ENCODE measurements at regions not wholly inside any gene's neighbourhood (a gene's known extent, or its start where the extent isn't known, plus 50 kb on each side); places are given as distances from the start of the nearest gene placed in this dataset.

GRCh38 chrX:9127986-9128385 is 94.1 kb upstream of the FAM9B start:
- Histone ChIP-seq H3K27me3 (no peaks in the 10 kb centered on the region), H3K4me1 (no peaks in the 10 kb centered on the region), H3K27ac (no peak overlapping the region), H3K9me3 (no peaks in the 10 kb centered on the region), H3K4me3 (no peak overlapping the region), H3K36me3 (no peaks in the 10 kb centered on the region)
- TF ChIP-seq POLR2AphosphoS5 (IDR thresholded peaks at IDR 0.05) (no peak), POLR2A (IDR thresholded peaks at IDR 0.05) (no peak), EP300 (IDR thresholded peaks at IDR 0.05) (no peak), CTCF (IDR thresholded peaks at IDR 0.05) (no peak)
- 72% methylated on average over 6 of the region's 6 CpGs for WGBS
- no peak for DNase-seq (ENCODE audit: low spot score in 2 of 2)

- no peaks in the 10 kb centered on the region for H3K36me3 ChIP-seq
- no peak overlapping the region for H3K27ac ChIP-seq
- H3K9me3 ChIP-seq: no peaks in the 10 kb centered on the region
- DNase-seq (ENCODE audit: low spot score in 2 of 2): no peak
- TF ChIP-seq CTCF (IDR thresholded peaks at IDR 0.05) (no peak), POLR2A (IDR thresholded peaks at IDR 0.05) (no peak), EP300 (IDR thresholded peaks at IDR 0.05) (no peak), POLR2AphosphoS5 (IDR thresholded peaks at IDR 0.05) (no peak)
- H3K4me3 ChIP-seq: no peak overlapping the region
- H3K27me3 ChIP-seq: no peaks in the 10 kb centered on the region
- no peaks in the 10 kb centered on the region for H3K4me1 ChIP-seq
- WGBS: 84% methylated on average over 8 of the region's 8 CpGs
These were observed 96.1 kb upstream of the FAM9B start for GRCh38 chrX:9130031-9130430.

GRCh38 chrX:9131066-9131465 is 97.1 kb upstream of the FAM9B start:
- no peaks in the 10 kb centered on the region for H3K9me3 ChIP-seq
- TF ChIP-seq EP300 (IDR thresholded peaks at IDR 0.05) (no peak), CTCF (IDR thresholded peaks at IDR 0.05) (no peak), POLR2AphosphoS5 (IDR thresholded peaks at IDR 0.05) (no peak), POLR2A (IDR thresholded peaks at IDR 0.05) (no peak)
- H3K4me1 ChIP-seq: no peaks in the 10 kb centered on the region
- H3K27ac ChIP-seq: no peak overlapping the region
- no peak overlapping the region for H3K4me3 ChIP-seq
- no peaks in the 10 kb centered on the region for H3K36me3 ChIP-seq
- WGBS: 89% methylated on average over 4 of the region's 4 CpGs
- no peaks in the 10 kb centered on the region for H3K27me3 ChIP-seq
- no peak for DNase-seq (ENCODE audit: low spot score in 2 of 2)

DNA sequence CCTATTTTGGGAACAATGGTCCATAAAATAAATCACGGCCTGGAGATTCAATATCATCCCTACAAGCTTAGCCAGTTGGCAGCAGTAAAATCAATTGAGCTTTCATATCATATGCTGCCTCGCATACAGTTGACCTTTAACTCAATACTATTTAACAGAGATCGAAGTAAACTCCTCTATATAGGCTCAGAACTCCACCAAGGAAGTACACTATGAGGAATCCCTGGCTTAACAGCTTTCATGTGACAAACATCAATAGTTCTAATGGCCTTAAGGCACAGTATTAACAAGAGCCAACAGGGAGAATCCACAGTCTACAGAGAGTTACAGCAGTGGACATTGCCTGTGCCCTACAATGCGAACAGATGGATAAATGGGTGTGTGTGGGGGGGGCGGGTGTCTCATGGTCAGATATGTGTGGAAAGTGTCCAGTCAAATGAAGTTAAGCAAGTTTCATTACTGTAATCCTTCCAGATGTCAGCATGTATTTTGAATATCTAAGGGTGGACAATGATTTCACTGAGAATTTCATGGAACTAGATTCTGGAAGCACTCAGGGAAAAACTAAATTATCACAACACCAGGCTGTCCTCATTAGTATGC is 98.2 kb upstream of the FAM9B start:
- H3K36me3 ChIP-seq: no peaks in the 10 kb centered on the region
- 72% methylated on average over 5 of the region's 5 CpGs for WGBS
- H3K4me1 ChIP-seq: no peaks in the 10 kb centered on the region
- H3K4me3 ChIP-seq: no peak overlapping the region
- no peaks in the 10 kb centered on the region for H3K27me3 ChIP-seq
- no peaks in the 10 kb centered on the region for H3K9me3 ChIP-seq
- no peak for DNase-seq (ENCODE audit: low spot score in 2 of 2)
- H3K27ac ChIP-seq: no peak overlapping the region
- TF ChIP-seq POLR2A (IDR thresholded peaks at IDR 0.05) (no peak), CTCF (IDR thresholded peaks at IDR 0.05) (no peak), EP300 (IDR thresholded peaks at IDR 0.05) (no peak), POLR2AphosphoS5 (IDR thresholded peaks at IDR 0.05) (no peak)

DNA sequence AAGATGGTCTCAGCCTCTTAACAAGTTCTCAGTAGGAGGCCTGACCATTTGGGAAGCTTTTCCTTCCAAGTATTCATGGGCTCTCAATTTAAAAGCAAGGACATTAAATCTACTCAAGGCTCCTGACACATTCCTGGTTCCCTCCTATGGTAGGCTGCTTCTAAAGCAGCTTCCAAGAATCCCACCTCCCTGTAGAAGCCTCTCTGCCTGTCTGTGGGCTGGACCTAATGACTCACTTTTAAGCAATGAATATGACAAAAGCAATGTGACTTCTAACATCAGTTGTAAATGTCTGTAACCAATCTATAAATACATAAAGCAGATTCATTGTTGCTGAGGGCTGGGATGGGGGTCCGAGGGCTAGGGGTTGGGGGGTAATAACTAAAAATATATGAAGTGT is 99.5 kb upstream of the FAM9B start:
- TF ChIP-seq POLR2A (IDR thresholded peaks at IDR 0.05): no peak
- no peak for TF ChIP-seq EP300 (IDR thresholded peaks at IDR 0.05)
- no peak for TF ChIP-seq POLR2AphosphoS5 (IDR thresholded peaks at IDR 0.05)
- TF ChIP-seq CTCF (IDR thresholded peaks at IDR 0.05): no peak
- Histone ChIP-seq H3K4me3 (no peak overlapping the region), H3K36me3 (no peaks in the 10 kb centered on the region), H3K4me1 (no peaks in the 10 kb centered on the region), H3K27me3 (no peaks in the 10 kb centered on the region), H3K9me3 (no peaks in the 10 kb centered on the region), H3K27ac (no peak overlapping the region)
- no peak for DNase-seq (ENCODE audit: low spot score in 2 of 2)
- WGBS: 70% methylated on average over 1 of the region's 1 CpG

All from suprapubic skin (tissue), 4 donors.